ENCODE measurements at regions not wholly inside any gene's neighbourhood (a gene's known extent, or its start where the extent isn't known, plus 50 kb on each side); places are given as distances from the start of the nearest gene placed in this dataset.

DNA sequence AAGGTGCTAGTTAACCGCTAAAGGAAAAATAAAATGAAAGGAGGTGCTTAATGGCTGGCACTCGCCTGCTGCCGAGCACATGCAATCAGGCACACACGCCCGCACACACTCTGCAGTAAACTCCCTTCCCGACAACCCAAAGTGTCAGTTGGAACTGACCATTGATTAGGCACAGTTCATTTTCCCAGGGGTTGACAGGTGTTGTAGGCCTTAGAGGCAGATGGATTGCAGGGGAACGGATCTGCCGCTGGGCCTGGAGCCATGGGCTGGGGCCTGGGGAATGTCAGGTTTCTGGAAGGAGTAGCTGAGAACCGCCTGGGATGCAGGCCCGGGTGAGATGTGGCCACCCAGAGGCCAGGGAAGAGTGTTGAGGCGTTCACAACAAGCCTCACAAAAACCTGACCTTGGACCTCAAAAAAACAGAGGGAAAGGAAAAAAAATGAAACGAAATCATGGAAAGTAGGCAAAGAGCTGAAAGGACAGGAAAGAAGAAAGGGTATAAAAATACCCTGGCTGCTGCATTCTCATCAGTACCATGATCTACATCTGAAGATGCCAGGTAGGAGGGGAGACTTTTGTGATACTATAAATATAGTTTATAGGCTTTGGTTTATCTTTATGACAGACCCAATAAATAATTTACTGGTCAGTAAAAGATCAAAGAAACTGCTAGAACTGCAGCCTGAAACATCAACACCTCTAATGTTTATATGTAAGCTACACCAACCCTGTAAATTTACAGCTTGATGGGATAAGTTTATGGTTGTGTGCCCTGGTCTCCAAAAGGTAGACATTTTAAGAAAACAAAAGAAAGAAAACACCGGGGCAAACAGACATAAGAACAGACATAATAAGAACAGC is 313.4 kb downstream of the BUD13 start:
- no peaks in the 10 kb centered on the region for H3K9me3 ChIP-seq
- WGBS, 2 donors = 59 to 78% methylated on average over 13 of the region's 13 CpGs
- DNase-seq = no peak
- no peaks in the 10 kb centered on the region for H3K4me1 ChIP-seq
- no peak for ATAC-seq
- no peaks in the 10 kb centered on the region for H3K36me3 ChIP-seq (replicated peaks in 1 of 2; ENCODE audit: insufficient read depth in 1 of 2, low read depth in 2 of 2)
- no peak for TF ChIP-seq POLR2A (IDR thresholded peaks at IDR 0.05)
- TF ChIP-seq, protein P1, sequence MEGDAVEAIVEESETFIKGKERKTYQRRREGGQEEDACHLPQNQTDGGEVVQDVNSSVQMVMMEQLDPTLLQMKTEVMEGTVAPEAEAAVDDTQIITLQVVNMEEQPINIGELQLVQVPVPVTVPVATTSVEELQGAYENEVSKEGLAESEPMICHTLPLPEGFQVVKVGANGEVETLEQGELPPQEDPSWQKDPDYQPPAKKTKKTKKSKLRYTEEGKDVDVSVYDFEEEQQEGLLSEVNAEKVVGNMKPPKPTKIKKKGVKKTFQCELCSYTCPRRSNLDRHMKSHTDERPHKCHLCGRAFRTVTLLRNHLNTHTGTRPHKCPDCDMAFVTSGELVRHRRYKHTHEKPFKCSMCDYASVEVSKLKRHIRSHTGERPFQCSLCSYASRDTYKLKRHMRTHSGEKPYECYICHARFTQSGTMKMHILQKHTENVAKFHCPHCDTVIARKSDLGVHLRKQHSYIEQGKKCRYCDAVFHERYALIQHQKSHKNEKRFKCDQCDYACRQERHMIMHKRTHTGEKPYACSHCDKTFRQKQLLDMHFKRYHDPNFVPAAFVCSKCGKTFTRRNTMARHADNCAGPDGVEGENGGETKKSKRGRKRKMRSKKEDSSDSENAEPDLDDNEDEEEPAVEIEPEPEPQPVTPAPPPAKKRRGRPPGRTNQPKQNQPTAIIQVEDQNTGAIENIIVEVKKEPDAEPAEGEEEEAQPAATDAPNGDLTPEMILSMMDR (IDR thresholded peaks at IDR 0.05) = no peak
- H3K27ac ChIP-seq = no peak overlapping the region
- no peaks in the 10 kb centered on the region for H3K27me3 ChIP-seq
- H3K4me3 ChIP-seq = no peak overlapping the region
- intact Hi-C loops (cut with DNase I) = no loop called here

DNA sequence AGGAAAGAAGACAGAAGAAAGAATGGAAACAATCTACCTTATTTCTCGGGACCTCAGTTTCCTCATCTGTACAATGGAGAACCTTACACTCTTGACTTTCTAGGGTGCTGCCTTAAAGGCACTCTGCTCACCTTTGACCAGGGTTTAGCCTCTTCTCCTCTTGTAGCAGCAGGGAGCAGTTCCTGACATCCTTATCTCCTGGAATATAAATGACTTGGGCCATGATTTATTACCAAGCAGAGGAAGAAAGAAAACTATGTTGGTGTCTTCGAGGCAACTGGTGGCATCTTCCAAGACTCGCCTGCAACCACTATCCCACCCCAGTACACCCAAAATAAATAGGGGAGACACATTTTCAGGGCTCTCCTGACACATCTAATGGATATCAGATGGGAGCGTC is 314.2 kb downstream of the BUD13 start:
- ATAC-seq (no peak), DNase-seq (no peak)
- Histone ChIP-seq H3K9me3 (no peaks in the 10 kb centered on the region), H3K36me3 (replicated peaks in 1 of 2; ENCODE audit: insufficient read depth in 1 of 2, low read depth in 2 of 2) (no peaks in the 10 kb centered on the region), H3K4me1 (no peaks in the 10 kb centered on the region), H3K27me3 (no peaks in the 10 kb centered on the region), H3K27ac (no peak overlapping the region), H3K4me3 (no peak overlapping the region)
- TF ChIP-seq POLR2A (IDR thresholded peaks at IDR 0.05) = no peak
- TF ChIP-seq, protein P1 (IDR thresholded peaks at IDR 0.05) = no peak
- intact Hi-C loops (cut with DNase I) = no loop called here
- 76 to 79% methylated on average over 4 of the region's 4 CpGs for WGBS, 2 donors

DNA sequence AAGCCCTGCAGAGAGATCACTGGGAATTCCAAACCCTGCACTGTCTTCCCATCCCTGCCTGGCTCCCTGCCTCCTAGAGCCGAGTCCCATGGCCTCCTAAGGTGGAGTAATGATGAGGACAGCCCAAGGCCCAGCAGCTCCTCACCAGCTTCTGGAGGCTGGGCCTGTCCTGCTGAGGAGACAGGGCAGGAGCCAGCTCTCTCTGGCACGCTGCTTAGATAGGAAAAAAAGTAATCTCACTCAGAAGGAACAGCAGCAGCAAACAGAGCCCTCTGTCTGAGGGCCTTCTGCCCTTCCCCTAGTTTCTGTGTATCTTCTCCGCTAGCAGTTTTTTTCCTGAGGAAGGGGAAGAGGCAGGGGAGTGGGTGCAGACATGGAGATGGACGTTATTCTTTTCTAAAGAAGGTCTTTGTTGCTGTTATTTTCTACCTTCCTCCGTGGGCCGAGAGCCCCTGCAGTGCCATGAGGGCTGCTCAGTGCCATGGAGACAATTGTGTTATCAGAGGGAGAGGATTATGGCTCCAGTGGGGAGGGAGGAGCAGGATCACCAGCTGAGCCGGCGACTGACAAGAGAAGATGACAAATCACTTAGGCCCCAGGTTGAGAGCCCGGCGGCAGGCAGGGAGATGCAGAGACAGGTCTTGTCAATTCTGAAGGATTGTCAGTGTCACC is 315.3 kb downstream of the BUD13 start:
- TF ChIP-seq, protein P1 (IDR thresholded peaks at IDR 0.05) = no peak
- H3K9me3 ChIP-seq = no peaks in the 10 kb centered on the region
- H3K4me3 ChIP-seq = no peak overlapping the region
- 74 to 81% methylated on average over 9 to 10 of the region's 10 CpGs for WGBS, 2 donors
- no peak for DNase-seq
- no peaks in the 10 kb centered on the region for H3K27me3 ChIP-seq
- no peak overlapping the region for H3K27ac ChIP-seq
- no peaks in the 10 kb centered on the region for H3K4me1 ChIP-seq
- intact Hi-C loops (cut with DNase I) = no loop called here
- H3K36me3 ChIP-seq (replicated peaks in 1 of 2; ENCODE audit: insufficient read depth in 1 of 2, low read depth in 2 of 2) = no peaks in the 10 kb centered on the region
- ATAC-seq = no peak

DNA sequence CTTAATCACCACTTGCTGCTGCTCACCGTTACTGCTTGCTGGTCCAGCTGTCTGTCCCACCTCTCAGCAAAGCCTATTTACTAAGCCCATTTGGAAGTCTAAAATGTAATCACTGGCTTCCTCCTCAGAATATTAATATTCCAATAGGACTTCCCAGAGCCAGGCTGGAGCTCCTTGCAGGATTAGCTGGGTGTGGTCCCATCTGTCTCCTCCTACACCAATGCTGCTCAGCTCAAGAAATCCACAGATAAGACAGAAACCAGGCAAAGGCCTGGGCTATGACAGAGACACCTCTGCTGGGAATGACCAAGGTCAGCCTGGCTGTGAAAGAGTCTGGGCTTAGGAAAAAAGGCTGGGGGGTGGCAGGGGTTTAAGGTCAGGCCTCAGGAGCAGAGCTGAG is 317.8 kb downstream of the BUD13 start:
- no peaks in the 10 kb centered on the region for H3K9me3 ChIP-seq

More for the DNA sequence above, 317.8 kb downstream of the BUD13 start:
- H3K27me3 ChIP-seq = no peaks in the 10 kb centered on the region
- TF ChIP-seq, protein P1 (IDR thresholded peaks at IDR 0.05) = no peak
- no peak for TF ChIP-seq POLR2A (IDR thresholded peaks at IDR 0.05)
- intact Hi-C loops (cut with DNase I) = no loop called here
- ATAC-seq (no peak), DNase-seq (no peak)
- H3K4me1 ChIP-seq = no peaks in the 10 kb centered on the region
- whole genome bisulfite sequencing, 2 donors = 85 to 94% methylated on average over 1 of the region's 1 CpG
- H3K27ac ChIP-seq = no peak overlapping the region
- H3K4me3 ChIP-seq = no peak overlapping the region
- H3K36me3 ChIP-seq (replicated peaks in 1 of 2; ENCODE audit: insufficient read depth in 1 of 2, low read depth in 2 of 2) = no peaks in the 10 kb centered on the region
